CD4-positive, alpha-beta T cell treated with Interleukin-17A for 4 hours (primary cell): ENCODE measurements at regions not wholly inside any gene's neighbourhood (a gene's known extent, or its start where the extent isn't known, plus 50 kb on each side); places are given as distances from the start of the nearest gene placed in this dataset.

ENCODE experiments used
- DNase-seq: peaks from one replicate; pipeline ENCODE4 v3.0.0-alpha.2; 2020; ENCODE audit warnings: mixed read lengths

DNA sequence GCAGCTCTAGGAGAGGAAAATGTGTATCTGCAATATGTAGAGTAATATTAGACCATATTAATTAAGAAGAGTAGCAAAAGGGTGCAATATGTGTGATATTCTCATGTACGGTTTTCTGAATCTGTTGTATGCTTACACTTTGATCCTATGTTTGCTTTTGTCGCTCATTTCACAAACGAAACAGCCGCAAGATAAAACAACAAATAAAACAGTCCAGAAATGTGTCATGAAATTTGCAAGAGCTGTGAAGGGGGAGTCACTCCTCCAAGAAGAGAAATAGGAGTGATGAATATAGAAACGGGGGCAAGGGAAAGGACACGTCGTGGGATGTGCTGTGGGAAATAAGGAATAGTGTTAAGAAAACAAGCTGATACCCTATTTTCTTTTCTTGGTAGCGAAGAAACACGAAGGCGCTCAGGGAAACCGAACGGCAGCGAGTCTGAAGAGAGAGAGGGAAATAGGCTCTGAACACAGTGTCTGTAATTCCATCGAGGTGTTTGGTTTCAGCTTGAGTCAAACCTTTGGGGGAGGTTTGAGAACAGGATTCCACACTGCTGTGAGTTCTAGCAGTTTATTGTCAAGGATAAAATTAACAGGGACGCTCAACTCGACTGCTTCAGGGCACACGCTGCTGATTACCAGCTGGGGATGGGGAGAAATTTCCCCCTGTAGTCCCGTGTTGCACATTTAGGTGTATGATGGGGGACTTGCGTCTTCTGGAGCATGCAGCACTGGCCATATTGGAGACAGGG is 595.6 kb upstream of the TENM3 start:
- no peak for DNase-seq

DNA sequence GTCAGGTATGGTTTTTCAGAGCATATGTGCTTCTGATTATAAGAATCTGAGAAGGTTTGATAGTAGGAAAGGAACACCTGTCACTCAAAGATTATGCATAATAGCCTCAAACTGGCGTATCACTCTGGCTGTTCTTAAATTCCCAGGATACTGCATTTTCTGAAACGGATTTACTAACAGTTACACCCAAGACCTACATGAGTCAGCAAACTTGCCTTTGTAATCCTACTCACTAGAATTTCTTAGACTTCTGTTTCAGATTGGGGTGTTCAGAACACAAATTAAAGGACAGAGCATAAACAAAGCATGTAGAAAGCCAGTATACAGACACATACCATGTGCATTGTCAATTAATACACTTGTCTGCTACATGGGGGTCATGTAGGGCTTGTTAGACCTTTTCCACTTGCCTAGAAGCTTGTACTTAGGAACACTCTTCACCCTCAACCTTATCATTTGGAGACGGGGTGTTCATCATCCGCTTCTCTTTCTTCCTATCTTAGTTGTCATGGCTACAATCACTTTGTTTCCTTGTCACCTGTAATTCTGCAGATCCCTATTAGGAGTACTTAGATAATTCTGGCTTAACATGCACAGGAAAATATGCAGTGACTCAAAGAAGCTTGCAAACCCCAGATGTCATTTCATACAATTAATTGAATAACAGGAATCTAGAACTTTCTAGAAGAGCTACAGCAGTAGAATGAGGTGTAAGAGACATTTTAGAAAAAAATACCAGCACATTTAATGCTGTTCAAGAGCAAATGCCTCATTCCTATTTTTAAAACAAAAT is 593.0 kb upstream of the TENM3 start:
- DNase-seq = no peak

DNA sequence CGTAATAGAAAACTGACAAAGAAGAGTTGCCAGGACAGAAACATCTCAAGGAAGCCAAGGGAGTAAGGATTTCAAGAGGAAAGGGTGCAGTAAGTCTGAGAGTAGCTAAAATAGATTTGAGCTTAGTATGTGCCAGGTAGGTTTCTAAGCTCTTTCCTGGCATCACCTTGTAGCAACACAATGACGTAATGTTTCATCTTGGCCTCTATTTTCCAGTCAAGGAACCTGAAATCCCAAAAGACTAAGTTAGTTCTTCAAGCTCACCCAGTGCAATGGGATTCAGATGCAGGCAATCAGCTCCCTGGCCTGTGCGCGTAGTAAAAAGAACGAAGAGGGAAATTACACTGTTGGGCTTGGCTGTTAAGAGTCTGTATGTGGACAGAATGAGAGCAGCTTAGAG is 586.5 kb upstream of the TENM3 start:
- no peak for DNase-seq

DNA sequence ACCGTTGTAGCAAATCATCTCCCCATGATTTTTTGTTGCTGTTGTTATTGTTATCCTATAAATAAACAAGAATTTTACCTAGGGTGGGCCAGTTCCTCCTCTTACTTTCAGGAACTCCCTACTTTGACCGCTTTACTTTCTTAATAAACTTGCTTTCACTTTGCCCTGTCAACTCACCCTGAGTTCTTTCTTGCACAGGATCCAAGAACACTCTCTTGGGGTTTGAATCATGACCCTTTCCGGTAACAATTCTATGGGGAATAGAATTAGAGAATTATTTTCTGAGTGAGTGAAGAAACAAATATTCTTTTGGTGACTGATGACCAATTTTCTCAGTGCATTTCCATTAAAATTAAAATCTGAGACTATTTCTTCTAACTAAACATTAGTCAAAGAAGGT is 584.0 kb upstream of the TENM3 start:
- DNase-seq = no peak

DNA sequence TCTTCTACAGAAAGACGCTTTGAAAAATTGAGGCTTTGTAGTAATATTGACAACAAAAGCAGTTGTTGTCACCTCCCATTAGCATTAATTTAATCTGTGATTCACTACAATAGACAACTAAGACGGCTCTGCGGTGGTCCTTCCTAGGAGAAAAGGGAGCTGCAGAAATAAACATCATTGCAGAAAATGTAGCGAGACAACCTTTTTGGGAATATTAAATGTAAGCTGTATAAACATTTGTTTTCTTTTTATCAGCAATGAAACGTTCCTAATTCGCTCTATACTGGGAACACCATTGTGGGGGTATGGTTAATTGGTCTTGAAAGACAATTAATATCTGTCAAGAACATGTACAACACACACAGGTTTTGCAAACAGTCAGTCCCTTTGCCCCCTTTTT is 583.3 kb upstream of the TENM3 start:
- no peak for DNase-seq

DNA sequence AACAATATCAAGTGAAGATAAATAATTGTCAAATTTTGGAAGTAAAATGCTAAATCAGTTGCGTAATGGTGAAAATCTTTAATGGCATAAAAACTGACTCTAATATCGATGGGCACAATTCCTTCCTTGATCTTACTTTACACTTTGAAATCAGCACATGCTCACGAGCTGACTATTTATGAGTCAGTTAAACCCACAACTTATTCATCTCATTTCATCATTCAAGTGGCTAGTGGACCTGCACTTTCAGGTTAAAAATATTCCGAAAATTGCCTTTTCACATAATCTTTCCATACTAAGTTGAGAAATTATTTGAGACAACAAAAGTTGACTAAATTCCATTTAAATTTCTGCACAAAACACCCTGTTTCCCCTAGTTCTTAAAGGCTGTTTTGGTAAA is 582.1 kb upstream of the TENM3 start:
- no peak for DNase-seq

DNA sequence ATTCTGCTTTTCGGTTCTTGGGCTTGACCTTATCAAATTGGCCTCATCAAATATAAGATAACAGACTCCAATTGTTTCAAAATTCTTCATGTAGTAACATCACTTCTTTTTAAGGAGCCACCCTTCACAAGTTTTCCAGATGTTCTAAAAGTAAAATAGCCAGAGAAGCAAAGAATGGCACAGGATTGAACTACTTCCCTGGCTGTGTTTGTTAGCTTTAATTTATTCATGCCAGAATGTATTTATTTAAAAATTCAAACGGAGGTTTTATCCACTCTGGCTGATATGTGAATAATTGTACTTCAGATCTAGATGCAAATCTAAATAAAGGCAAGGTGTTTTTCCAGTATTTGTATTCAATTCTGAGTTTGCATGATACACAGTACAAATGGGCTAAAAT is 581.3 kb upstream of the TENM3 start:
- no peak for DNase-seq

DNA sequence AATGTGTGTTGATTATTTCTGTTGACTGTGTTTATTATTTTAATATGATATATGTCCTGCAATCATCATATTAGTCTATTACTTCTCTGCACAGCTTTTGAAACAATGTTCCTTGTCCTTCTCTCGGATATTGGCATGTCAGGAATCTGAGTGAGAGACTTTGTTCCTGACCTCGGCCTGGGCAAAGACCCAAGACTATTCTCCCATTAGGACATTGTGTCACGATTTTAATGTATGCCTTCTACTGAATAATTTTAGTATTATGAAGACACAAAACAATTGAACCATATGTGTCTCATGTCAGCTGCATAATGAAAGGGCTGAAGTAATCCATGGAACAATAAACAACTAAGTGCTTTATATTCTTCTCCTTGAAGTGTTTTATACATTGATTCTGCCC is 580.8 kb upstream of the TENM3 start:
- DNase-seq = no peak

DNA sequence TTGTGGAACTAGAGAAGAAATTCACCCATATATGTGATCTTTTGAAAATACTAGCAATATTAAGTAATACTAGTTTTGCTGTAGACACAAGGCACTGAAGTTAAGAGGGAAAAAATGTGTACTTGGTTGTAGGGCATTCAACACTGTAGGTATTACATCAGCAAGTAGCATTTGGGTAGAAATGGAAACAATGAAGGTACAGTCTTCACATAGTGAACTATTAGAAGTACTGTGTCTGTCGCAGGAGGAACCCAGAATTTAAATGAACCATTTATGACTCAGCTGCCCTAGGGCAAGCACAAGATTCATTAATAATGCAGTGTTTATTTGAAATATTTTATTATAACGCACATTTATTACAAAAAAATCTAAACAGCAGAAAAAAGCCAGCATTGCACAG is 572.7 kb upstream of the TENM3 start:
- no peak for DNase-seq

DNA sequence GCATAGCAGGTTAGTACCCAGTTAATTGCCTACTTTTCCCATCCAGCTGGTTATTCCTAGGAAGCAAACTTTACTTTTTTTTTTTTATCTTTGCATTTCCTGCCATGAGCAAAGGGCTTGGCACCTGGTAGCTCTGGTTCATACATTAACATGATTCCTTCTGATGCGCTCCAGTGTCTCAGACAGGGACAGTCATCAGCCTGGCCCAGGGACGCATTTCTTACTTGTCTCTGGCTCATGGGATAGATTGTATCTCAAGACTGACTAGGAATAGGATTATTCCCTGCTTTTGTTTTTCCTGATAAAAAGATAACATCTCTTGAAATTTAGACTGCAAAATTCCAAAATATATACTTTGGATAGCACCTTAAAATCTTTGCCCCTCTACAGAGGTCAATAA is 571.5 kb upstream of the TENM3 start:
- DNase-seq = no peak

DNA sequence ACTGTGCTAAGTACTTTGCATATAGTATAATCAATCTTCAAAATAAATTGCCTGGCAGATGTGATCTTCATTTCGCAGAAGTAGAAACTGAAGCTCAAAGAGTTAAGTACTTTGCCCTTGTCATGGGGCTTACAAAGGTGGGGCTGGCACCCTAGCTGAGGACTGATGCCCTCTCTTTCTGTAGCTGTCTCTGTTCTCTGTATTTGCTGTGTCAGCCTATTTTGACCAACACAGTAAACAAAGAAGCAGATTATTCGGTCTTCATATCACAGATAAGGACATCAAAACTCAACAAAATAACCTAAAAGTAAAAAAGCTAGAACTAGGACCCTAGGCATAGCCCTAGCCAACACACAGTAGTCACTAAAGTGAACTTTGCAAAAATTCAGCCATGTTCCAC is 570.5 kb upstream of the TENM3 start:
- no peak for DNase-seq

DNA sequence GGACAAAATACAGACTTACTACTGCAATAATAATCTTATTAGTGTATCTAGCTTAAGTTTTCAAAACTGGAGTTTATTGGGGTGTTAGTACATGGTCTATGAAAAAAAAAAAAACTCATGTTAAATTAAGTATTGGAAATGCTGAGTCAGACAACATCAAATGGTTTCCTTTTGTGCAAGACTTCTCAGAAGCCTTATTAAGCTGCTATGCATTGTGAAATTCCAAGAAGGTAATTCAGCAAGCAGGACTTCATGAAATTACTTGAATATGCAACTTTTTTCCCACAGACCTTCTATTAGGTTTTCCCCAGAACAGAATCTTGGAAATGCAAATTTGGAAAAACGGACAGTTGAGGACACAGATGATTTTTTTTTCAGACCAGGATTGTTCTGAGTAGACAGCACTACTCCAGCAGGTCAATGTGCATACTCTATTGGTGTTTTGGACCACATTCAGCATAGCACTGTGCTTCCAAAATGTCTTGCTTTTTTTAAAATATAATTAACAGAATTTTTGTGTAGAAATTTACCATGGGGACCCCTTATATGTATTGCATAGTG is 568.8 kb upstream of the TENM3 start:
- DNase-seq = no peak

DNA sequence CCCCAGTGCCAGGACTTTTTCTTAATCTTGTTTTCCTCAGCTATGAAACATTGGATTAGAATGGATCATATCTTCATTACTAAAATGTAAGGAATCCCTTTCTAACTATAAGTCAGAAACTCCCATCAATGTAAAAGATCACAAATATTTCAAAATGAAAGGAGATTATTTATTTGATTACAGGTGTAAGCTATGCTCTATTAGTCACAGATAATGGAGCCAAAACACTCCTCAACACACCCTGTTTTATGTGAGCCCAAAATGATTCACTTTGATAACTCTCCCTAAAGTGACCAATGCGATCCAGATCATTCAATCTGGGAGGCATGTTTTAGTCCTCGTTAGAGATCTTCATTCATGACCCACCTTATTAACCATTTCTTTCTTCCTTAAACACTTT is 566.7 kb upstream of the TENM3 start:
- DNase-seq = no peak

DNA sequence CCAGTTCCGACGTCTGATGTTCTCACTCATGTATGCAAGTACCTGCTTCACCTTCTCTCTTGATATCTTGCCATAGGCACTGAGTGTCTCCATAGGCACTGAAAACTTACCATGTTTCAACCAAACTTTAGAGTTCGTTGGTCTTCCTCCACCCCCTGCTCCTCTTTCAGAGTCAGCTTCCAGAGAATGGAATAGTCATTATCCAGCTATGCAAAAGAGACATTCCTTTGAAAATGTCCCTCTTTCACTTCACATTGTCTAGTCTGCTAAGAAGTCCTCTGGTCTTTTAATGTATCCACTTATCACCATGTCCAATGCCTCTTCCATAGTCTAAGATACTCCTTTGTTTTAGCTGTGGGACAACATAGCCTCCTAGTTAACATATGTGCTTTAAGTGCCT is 566.0 kb upstream of the TENM3 start:
- no peak for DNase-seq

DNA sequence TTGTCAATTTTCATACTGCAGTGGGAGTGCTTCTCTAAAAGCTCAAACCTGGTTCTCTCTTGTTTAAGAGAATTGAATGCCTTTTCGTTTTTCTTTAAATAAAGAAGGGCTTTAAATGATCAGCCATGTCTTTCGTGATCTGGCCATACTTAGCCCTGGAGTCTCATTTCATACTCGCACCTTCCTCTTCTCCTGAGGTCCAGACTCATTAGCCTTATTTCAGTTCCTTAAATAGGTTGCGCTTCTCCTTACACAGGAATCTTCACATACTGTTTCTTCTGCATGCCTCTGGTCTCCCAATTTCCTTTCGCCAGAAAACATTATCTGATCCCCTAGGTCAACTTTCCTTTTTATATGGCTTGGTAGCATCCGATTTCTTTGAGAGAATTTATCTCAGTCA is 565.6 kb upstream of the TENM3 start:
- no peak for DNase-seq

DNA sequence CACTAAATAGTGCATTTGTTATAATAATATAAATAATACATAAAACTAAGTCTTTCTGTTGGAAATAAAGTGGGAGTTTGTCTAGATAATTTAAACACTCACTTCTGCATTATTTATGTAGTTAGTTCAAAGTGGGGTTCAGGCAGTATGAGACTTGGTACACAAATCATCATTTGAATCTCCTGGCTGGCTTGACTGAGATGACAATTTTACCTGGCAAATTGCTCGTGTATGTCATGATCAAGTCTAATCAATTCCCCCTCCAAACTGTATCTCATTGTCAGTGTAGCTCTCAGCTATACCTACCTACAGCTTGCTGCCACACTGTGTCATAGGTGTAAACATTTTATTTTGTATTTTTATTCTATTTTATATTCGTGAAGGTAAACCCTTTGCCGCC is 563.4 kb upstream of the TENM3 start:
- no peak for DNase-seq

DNA sequence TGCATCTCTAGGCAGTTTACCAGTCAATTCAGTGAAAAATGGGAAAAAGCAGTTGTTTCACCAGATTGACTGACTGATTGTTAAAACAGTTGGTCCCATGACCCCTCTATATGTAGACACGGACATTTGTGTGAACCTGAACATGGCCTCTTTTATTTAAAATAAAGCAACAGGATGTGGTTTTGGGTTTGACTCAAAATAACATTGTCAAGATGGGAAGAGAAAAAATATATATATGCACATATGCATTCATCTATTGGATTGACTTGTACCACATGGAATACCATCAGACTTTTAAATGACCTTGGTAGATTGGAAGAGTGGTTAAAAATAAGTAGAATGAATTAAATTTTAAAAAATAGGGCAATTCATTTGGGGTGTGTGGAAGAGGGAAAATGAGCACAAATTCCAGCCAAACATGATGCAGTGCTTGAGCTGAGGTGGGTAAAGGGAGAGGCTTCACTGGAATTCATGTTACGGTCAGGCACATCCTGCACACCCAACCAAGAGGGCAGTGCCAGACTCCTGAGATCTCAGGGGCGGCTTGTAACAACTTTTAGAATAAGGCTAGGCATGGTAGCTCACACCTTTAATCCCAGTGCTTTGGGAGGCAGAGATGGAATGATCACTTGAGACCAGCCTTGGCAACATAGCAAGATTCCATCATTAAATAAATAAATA is 560.7 kb upstream of the TENM3 start:
- DNase-seq = no peak

DNA sequence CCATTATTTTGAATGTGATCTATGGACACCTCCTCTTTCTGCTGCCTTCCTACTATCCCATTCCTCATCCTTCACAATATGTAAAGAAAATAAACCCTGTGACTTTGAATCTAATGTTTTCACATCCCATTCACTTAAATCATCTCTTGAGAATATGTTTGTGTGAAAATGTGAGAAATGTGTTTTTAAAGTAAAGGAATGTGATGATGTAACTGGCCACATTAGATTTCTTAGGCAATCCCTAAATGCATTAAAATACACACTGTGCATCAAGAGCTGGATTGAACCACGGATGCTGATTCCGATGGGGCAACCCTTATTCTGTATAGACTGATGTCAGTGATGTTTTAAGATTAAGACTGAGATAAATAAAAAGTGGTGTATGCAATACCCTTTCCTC is 558.9 kb upstream of the TENM3 start:
- no peak for DNase-seq

DNA sequence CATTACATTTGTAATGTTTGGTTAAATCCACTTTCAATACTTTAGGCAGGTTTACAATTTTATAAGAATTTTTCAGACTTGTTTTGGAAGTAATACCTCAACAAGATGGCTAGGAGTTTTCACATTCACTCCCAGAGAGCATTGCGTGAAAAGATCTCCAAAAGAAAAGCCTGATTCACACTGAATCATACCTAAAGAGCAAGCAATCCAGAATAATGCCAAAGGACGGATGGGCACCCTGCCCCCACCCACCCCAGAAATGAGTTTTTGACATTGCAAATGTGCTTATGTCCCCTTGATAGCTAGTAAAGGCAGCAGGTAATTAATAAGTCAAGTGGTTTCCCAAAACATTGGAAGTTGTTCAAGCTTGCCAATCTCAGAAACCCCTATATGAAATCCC is 557.7 kb upstream of the TENM3 start:
- no peak for DNase-seq

DNA sequence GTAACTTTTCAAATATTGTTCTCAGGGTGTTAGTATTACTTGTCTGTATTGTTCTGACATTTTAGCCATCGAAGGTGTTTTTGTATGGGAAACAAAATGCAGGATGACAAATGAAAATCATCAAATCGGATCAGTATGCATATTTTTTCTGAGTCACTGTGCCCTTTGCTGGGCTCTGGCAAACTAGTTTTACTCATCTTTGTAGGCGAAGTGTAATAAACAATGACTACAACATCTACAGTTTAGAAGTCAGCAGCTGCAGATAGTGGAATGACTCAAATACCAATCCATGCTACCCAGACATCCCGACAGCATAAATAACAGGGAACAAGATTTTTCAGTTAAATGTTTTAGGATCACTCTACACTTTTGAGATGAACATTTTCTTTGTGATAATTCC is 557.3 kb upstream of the TENM3 start:
- DNase-seq = no peak

DNA sequence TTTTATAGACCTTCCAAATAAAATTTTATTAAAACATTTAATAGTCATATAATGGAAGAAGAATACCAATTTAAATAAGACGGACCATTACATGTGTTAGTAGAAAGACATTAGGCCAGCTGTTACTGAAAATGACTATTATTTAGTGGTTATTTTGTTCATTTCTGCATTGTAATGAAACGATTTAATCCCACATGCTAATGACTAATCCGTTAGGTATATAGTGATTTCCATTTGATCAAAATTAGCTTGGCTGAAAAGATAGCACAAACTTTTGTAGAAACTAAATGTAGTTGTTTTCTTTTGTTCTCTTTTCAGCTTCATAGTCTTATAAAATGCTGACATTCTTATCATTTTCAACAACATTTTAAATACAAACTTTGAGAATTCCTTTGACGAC is 556.1 kb upstream of the TENM3 start:
- no peak for DNase-seq

DNA sequence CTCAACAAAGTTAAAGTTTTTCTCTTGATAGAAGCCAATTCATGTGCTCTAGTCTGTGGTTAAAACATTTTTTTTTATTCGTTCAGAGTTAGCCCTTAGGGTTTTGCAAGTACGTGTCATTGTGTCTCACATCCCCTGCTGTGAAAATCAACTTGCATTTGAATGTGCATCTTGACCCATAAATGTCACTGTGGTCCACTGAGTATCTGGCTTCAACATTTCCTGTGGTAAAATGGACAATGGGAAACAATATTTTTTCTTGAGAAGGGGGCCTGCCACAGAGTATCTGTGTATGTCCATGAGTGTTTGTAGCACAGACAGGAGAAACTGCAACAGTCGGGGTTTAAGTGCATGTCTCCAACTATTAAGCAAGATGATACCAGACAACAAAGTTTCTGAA is 554.8 kb upstream of the TENM3 start:
- no peak for DNase-seq

DNA sequence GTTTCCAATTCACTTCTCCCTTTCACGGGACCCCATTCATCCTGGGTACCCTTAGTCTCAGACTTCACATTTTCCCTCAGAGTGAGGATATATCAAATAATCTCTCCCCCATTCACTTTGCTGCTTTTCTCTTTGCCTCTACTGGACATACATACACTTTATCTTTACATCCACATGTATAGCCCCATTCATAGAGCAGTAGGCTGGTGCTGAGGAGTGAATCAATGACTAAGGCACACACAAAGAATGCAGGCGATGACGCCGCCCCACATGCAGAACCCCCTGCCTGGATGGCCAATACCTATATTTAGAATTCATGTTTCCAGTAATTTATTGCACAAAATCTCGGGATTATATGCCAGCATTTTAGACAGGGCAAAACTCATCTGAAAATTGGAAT is 554.3 kb upstream of the TENM3 start:
- DNase-seq = no peak

DNA sequence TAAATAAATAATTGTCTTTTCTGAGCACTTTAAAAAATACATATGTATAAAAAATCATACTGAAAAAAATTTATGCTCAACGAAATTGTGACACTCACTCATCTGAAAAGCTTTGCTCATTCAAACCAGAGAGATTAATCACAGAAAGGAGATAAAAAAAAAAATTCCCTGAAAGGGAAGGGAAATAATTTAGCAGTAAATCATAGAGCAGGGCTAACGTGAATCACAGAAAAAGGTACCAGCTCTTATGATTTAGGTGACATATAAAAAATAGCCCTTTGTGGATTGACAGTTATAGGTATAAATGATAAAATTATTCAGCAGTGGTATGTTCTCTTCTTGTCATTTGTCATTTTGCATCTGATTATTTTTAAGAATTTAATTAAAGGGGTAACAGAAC is 552.7 kb upstream of the TENM3 start:
- DNase-seq = no peak
